ENCODE measurements at regions not wholly inside any gene's neighbourhood (a gene's known extent, or its start where the extent isn't known, plus 50 kb on each side); places are given as distances from the start of the nearest gene placed in this dataset.
A peak's percentile ranks its signal among the peaks of the same experiment; 100 is the strongest.
"Not testable (repeated sequence)": the region's sequence is repeated elsewhere in the genome, so short reads cannot be mapped to it uniquely, and the experiment has no call there.

DNA sequence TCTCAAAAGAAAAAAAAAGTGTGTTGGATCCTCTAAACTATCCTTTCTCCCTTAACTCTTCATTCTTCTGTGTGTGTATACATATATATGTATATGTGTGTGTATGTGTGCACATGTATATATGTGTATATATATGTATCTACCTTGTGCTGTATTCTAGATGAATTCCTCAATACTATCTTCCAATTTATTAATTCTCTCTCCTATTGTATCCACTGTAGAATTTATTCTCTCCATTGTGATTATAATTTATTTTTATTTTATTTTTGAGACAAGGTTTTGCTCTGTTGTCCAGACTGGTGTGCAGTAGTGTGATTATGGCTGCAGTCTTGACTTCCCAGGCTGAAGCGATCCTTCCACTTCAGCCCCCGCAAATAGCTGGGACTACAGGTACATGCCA, 147.1 kb upstream of the ZNF618 start:
- TF ChIP-seq, protein P1, sequence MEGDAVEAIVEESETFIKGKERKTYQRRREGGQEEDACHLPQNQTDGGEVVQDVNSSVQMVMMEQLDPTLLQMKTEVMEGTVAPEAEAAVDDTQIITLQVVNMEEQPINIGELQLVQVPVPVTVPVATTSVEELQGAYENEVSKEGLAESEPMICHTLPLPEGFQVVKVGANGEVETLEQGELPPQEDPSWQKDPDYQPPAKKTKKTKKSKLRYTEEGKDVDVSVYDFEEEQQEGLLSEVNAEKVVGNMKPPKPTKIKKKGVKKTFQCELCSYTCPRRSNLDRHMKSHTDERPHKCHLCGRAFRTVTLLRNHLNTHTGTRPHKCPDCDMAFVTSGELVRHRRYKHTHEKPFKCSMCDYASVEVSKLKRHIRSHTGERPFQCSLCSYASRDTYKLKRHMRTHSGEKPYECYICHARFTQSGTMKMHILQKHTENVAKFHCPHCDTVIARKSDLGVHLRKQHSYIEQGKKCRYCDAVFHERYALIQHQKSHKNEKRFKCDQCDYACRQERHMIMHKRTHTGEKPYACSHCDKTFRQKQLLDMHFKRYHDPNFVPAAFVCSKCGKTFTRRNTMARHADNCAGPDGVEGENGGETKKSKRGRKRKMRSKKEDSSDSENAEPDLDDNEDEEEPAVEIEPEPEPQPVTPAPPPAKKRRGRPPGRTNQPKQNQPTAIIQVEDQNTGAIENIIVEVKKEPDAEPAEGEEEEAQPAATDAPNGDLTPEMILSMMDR (conservative IDR thresholded peaks at IDR 0.05; ENCODE audit: low read length), result no peak
- no peak for DNase-seq (ENCODE audit: low read depth)
- H3K4me3 ChIP-seq (ENCODE audit: low read length), result no peak overlapping the region

DNA sequence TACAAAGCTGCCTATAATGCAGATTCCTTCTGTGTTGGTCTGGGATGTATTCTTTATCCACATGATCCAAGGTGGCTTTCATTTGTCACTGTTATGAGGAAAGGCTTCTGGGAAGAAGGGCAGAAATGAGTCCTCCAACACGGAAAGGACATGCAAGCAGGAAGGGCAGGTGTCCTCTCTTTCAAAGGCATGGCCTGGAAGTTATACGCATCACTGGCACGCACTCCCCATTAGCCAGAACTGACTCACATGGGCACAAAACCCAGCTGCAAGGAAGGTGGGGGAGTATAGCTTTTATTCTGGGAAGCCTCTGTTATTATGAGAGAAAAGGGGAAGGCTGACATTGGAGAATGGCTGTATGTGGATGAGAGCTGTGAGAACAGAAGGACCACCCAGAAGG, 141.3 kb upstream of the ZNF618 start:
- DNase-seq (ENCODE audit: low read depth), result no peak
- TF ChIP-seq, protein P1 (conservative IDR thresholded peaks at IDR 0.05; ENCODE audit: low read length), result no peak
- no peak overlapping the region for H3K4me3 ChIP-seq (ENCODE audit: low read length)

DNA sequence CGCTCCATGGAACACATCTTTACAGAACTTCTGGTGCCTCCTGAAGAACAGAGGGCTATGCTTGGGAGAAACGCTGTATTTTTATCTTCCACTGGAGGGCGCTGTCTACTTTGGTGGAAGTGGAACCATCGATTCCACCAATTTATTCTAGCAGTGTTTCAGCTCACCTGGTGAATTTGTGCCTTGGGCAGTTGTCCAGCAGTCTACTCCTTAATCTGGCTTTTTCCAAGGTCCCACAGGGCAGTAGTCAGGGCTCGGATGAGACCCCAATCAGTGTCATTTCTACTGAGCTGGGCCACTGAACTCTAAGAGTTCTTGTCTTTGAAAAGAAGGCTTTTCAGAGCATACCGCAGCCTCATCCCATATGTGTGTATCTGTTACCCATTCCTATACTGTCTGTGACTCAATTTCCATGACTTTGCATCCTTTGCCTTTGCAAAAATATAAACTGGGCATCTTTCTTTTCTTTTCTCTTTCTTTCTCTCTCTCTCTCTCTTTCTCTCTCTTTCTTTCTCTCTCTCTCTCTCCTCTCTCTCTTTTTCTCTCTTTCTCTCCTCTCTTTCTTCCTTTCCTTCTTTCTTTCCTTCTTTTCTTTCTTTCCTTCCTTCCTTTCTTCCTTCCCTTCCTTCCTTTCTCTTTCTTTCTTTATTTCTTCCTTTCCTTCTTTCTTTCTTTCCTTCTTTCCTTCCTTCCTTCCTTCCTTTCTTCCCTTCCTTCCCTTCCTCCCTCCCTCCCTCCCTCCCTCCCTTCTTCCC, 138.4 kb upstream of the ZNF618 start:
- TF ChIP-seq, protein P1 (conservative IDR thresholded peaks at IDR 0.05; ENCODE audit: low read length), result peak; percentile 83
- peak; percentile 47 for DNase-seq (ENCODE audit: low read depth)
- H3K4me3 ChIP-seq (ENCODE audit: low read length), result no peak overlapping the region

DNA sequence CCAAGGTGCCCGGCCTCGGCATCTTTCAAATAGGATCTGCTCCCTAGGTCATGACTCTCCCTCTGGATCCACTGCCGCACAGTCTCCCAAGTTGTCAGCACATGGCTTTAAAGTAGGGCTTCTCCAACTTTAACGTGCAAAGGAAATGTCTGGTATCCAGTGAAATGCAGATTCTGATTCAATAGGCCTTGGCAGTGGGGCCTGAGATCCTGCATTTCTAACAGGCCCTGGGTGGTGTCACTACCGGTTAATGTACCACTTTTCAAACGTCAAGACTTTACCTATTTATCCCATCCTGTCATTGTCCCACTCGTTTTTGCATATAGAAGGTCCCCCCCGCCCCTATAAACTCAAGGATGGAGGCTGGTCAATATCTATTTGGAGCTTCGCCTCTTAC, 137.6 kb upstream of the ZNF618 start:
- TF ChIP-seq, protein P1 (conservative IDR thresholded peaks at IDR 0.05; ENCODE audit: low read length), result no peak
- no peak for DNase-seq (ENCODE audit: low read depth)
- no peak overlapping the region for H3K4me3 ChIP-seq (ENCODE audit: low read length)

DNA sequence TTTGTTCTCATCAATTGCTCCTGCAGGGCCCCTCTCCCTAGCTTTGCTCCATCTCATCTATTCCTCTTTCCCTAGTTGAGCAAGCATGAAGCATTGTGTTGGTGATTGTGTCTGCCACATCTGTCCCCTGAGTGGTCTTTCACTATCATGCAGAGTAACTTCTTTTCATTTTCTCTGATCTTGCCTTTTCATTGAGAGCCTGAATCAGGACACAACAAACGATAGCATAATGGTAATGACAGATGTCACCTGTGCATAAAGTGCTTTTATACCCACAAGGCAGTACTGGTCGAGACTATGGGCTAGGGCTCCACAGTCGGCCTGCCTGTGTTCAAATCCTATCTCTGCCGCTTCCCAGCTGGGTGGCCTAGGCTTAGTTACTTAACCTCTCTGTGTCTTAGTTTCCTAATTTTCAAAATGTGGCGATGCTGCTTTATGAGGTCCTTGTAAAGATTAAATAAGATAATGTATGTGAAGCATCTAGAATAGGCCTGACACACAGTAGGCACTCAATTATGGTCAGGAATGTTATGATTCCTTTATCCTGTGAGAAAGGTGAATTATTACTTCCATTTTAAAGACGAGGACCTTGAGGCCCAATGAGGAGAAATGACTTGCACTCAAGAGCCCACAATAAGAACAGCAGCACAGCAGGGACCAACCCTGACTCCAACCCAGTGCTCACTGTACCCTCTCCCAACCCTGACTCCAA, 137.1 kb upstream of the ZNF618 start:
- TF ChIP-seq, protein P1 (conservative IDR thresholded peaks at IDR 0.05; ENCODE audit: low read length), result no peak
- no peak overlapping the region for H3K4me3 ChIP-seq (ENCODE audit: low read length)
- no peak for DNase-seq (ENCODE audit: low read depth)

DNA sequence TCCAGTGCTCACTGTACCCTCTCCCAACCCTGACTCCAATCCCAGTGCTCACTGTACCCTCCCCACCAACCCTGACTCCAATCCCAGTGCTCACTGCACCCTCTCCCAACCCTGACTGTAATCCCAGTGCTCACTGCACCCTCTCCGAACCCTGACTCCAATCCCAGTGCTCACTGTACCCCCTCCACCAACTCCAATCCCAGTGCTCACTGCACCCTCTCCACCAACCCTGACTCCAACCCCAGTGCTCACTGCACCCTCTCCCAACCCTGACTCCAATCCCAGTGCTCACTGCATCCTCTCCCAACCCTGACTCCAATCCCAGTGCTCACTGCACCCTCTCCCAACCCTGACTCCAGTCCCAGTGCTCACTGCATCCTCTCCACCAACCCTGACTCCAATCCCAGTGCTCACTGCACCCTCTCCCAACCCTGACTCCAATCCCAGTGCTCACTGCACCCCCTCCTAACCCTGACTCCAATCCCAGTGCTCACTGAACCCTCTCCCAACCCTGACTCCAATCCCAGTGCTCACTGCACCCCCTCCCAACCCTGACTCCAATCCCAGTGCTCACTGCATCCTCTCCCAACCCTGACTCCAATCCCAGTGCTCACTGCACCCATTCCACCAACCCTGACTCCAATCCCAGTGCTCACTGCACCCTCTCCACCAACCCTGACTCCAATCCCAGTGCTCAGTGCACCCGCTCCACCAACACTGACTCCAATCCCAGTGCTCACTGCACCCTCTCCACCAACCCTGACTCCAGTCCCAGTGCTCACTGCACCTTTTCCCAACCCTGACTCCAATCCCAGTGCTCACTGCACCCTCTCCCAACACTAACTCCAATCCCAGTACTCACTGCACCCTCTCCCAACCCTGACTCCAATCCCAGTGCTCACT, 136.3 kb upstream of the ZNF618 start:
- DNase-seq (ENCODE audit: low read depth); H3K4me3 ChIP-seq (ENCODE audit: low read length): not testable (repeated sequence)

DNA sequence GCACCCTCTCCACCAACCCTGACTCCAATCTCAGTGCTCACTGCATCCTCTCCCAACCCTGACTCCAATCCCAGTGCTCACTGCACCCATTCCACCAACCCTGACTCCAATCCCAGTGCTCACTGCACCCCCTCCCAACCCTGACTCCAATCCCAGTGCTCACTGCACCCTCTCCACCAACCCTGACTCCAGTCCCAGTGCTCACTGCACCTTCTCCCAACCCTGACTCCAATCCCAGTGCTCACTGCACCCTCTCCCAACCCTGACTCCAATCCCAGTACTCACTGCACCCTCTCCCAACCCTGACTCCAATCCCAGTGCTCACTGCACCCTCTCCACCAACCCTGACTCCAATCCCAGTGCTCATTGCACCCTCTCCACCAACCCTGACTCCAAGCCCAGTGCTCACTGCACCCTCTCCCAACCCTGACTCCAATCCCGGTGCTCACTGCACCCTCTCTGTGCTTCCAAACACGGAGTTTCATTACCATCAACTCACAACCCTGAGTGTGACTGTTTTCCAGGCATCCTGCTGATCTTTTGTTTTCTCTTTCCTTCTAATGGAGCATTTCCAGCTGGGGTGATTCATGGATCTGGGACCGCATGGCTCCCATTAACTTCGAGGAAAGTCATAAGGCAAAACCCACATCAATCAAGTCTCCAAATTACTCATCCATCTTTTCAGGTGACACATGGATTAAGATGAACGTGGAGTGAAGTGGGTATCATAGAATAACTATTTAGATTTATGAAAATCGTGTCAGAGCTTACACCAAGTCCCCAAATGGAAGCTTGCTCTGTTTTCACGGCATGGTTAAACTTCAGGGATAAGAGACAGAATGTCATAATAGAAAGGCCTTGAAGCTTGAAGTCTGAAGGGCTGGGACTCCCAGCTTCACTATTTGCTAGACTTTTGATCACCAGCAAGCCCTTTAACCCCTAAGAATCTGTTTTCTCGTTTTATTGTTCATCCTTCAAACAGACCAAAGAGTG, 135.3 kb upstream of the ZNF618 start:
- peak; percentile 66 for DNase-seq (ENCODE audit: low read depth)
- H3K4me3 ChIP-seq (ENCODE audit: low read length), result not testable (repeated sequence)
